Inferior parietal cortex (tissue), 1 donor: ENCODE measurements at regions not wholly inside any gene's neighbourhood (a gene's known extent, or its start where the extent isn't known, plus 50 kb on each side); places are given as distances from the start of the nearest gene placed in this dataset.
"Not testable (repeated sequence)": the region's sequence is repeated elsewhere in the genome, so short reads cannot be mapped to it uniquely, and the experiment has no call there.

ENCODE experiments used
- DNase-seq: peaks from one replicate; pipeline ENCODE4 v3.0.0-alpha.2; 2016; ENCODE audit errors: extremely low spot score

- DNase-seq, result no peak
These were observed 256.9 kb downstream of the PLK2 start for GRCh38 chr5:58202941-58203444.

GRCh38 chr5:58201922-58202648 is 257.8 kb downstream of the PLK2 start:
- DNase-seq, result no peak

GRCh38 chr5:58200451-58200850 is 259.4 kb downstream of the PLK2 start:
- no peak for DNase-seq

- no peak for DNase-seq
These were observed 260.8 kb downstream of the PLK2 start for GRCh38 chr5:58199087-58199486.

GRCh38 chr5:58198330-58198729 is 261.6 kb downstream of the PLK2 start:
- no peak for DNase-seq

- DNase-seq, result no peak
These were observed 262.0 kb downstream of the PLK2 start for GRCh38 chr5:58197875-58198274.

- DNase-seq, result no peak
These were observed 268.4 kb downstream of the PLK2 start for GRCh38 chr5:58191443-58191842.

- no peak for DNase-seq
These were observed 271.6 kb downstream of the PLK2 start for GRCh38 chr5:58188262-58188651.

GRCh38 chr5:58187432-58188261 is 272.2 kb downstream of the PLK2 start:
- no peak for DNase-seq

GRCh38 chr5:58185801-58186200 is 274.1 kb downstream of the PLK2 start:
- no peak for DNase-seq

GRCh38 chr5:58185397-58185796 is 274.5 kb downstream of the PLK2 start:
- no peak for DNase-seq

GRCh38 chr5:58184910-58185309 is 275.0 kb downstream of the PLK2 start:
- no peak for DNase-seq

- DNase-seq, result no peak
These were observed 276.1 kb downstream of the PLK2 start for GRCh38 chr5:58183786-58184085.

- DNase-seq, result no peak
These were observed 276.7 kb downstream of the PLK2 start for GRCh38 chr5:58183078-58183785.

GRCh38 chr5:58182287-58182841 is 277.5 kb downstream of the PLK2 start:
- DNase-seq, result no peak

- DNase-seq, result no peak
These were observed 278.2 kb downstream of the PLK2 start for GRCh38 chr5:58181578-58182286.

GRCh38 chr5:58172946-58173345 is 286.9 kb downstream of the PLK2 start:
- DNase-seq, result no peak

- no peak for DNase-seq
These were observed 294.7 kb downstream of the PLK2 start for GRCh38 chr5:58165152-58165551.

- DNase-seq, result not testable (repeated sequence)
These were observed 298.0 kb downstream of the PLK2 start for GRCh38 chr5:58161889-58162288.

- peak; percentile 67 for DNase-seq
These were observed 302.7 kb downstream of the PLK2 start for GRCh38 chr5:58156973-58157701.

- DNase-seq, result peak; percentile 64
These were observed 303.5 kb downstream of the PLK2 start for GRCh38 chr5:58156361-58156760.
